ENCODE measurements at regions not wholly inside any gene's neighbourhood (a gene's known extent, or its start where the extent isn't known, plus 50 kb on each side); places are given as distances from the start of the nearest gene placed in this dataset.
"Not testable (repeated sequence)": the region's sequence is repeated elsewhere in the genome, so short reads cannot be mapped to it uniquely, and the experiment has no call there.

- TF ChIP-seq POLR2A (IDR thresholded peaks at IDR 0.05; ENCODE audit: low read depth, low read length); SPI1 (IDR thresholded peaks at IDR 0.05; ENCODE audit: low read depth, low read length); PAX5 (IDR thresholded peaks at IDR 0.05; ENCODE audit: insufficient read depth, low read length, severe bottlenecking); POLR2AphosphoS5 (IDR thresholded peaks at IDR 0.05; ENCODE audit: low read depth, low read length): not testable (repeated sequence)
Observed at GRCh38 chr16:88242312-88243295, 140.2 kb upstream of the ZNF469 start.
